Right renal cortex interstitium (tissue), 3 donors: ENCODE measurements at regions not wholly inside any gene's neighbourhood (a gene's known extent, or its start where the extent isn't known, plus 50 kb on each side); places are given as distances from the start of the nearest gene placed in this dataset.

Experiments used
- DNase-seq, 3 donors: peaks; one replicate each; pipeline ENCODE4 v3.0.0-alpha.2; 2013; ENCODE audit warnings: low read depth in 3 of 3, low spot score in 2 of 3

- no peak for DNase-seq
Observed at GRCh38 chr14:87879389-87879788, 113.6 kb downstream of the GALC start.

DNA sequence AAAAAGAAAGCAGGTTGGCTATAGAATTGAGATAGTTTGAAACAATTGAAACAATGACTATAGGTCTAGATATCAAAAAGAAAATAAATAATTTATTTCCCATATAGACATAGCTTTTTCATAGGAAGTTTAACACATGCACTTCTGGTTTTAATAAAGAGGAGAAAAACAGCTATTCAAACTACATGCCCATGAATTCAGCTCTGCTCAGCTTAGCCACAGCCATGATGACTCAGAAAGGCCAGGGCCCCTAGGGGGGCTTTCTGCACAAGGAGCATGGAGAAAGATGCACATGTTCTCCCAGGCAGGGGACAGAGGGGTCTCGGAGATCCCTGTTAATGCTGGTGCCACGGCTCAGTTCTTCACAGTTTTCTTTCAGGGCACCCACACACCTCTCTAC is 114.0 kb downstream of the GALC start:
- no peak for DNase-seq

DNA sequence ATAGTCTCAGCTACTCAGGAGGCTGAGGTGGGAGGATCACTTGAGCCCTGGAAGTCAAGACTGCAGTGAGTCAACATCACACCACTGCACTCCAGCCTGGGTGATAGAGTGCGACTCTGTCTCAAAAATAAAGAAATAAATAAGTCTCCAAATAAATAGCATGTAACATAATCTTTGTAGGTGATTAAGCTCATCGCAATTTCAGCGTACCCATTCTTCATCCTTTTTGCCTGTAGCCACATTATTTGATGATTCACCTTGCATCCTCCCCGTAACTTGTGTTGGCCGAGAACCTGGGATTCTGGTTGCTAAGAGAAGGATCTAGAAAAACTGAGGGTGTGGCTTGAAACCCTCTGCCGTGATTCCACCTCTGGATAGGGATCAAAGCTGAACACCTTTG is 115.1 kb downstream of the GALC start:
- DNase-seq, result no peak

DNA sequence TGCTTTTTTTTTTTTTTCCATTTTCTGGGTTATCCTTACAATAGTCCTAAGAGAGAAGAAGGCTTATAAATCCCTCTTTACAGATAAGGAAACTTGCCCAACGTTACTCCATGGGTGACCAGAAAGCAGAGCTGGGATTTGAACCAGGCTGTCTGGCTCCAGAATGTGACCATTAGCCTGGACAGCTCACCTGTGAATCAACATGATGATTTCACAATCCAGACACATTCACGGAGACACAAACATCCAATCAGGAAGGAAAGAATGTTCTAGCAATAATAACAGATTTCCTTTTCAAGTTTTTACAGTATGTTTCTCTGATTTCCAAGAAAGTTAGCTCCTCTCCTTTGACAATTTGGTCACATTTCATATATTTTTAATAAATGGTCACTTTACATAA is 118.3 kb downstream of the GALC start:
- no peak for DNase-seq

DNA sequence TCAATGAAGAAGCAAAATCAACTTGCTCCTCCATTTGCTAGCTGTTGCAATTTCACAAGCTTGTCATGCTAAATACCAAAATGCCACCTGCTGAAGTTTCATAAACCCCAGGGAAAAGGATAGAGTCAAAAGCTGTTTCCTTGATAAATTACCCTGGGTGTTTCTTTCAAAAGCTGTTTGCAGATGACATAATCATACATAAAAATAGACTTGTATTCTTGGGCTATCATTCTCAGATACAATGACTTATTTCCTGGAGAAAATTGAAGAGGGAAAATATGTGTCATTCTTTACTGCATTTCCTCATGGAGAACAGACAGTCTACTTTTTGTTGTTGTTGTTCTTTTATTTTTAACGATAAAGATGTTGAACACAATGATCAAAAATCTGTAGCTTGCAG is 119.2 kb downstream of the GALC start:
- no peak for DNase-seq

DNA sequence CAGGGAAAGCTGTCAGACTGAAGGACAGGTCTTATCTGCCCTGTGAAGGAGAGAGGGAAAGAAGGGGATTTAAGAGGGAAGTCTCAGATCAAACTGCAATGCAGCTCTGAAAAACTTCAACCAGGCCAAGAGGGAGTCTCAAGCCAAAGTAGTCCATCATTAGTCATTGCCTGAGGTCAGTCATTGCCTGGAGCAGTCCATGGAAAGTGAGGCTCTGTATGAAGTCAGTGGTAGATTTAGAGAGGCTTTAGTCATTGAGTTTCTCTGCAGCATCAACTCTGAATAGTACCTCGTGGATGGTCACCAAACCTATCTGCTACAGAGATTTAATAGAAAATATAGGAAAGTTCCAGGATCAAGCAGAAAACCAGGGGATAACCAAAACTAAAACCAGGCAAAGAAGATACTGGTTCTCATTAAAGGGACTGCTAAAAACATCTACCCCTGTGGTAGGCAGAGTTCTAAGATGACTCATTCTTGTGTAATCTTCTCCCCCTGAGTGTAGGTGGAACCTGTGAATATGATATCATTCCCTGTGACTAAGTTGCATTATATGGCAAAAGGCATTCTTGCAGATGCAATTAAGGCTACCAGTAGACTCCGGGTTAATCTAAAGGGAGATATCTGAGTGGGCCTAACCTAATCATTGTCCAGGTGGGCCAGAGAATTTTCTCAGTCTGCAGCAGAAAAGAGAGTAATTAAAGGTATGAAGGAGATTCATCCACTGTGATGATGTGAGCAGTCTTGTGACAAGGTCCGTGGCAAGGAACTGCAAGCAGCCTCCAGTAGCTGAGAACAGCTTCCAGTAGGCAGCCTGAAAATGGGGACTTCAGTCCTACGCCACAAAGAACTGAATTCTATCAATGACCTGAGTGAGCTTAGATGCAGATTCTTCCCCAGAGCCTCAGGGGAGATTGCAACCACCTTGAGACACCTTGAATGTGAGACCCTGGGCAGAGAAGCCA is 123.1 kb downstream of the GALC start:
- DNase-seq, result no peak

DNA sequence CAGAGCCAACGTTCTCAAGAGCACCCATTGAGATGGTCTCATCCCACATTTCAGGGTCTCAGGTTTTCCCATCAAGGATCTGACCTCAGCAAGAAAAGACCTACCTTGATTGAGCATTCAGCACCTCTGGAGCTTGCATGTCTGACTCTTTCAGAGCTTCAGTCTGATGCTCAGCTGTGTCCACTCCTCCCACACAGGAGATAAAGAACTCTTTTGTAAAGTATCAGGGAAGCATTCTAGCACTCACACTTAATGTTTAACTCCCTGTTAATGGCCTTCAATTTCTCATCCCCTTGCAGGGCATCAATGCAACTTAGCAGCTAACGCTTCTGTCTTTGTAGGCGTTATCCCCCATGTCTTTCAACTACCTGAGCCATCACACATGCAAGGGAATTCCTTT is 124.1 kb downstream of the GALC start:
- no peak for DNase-seq

DNA sequence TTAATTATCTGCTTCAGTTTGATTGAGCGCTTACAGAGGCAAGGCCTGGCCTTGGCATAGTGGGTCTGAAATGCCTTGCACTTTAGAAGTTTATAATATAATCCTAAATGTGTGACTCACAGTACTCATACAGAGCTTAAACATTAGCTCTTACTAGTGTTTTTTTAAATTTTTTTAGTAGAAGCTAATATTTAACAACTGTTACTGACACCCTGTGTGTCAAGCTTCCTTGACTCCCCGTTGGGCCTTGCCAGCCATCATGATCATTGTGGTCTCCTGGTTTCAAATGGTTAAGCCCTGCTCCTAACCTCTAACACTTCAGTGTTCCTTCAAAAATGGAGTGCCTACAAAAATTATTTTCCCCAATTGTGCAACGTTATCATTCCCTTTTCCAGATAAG is 126.9 kb downstream of the GALC start:
- DNase-seq, result no peak

DNA sequence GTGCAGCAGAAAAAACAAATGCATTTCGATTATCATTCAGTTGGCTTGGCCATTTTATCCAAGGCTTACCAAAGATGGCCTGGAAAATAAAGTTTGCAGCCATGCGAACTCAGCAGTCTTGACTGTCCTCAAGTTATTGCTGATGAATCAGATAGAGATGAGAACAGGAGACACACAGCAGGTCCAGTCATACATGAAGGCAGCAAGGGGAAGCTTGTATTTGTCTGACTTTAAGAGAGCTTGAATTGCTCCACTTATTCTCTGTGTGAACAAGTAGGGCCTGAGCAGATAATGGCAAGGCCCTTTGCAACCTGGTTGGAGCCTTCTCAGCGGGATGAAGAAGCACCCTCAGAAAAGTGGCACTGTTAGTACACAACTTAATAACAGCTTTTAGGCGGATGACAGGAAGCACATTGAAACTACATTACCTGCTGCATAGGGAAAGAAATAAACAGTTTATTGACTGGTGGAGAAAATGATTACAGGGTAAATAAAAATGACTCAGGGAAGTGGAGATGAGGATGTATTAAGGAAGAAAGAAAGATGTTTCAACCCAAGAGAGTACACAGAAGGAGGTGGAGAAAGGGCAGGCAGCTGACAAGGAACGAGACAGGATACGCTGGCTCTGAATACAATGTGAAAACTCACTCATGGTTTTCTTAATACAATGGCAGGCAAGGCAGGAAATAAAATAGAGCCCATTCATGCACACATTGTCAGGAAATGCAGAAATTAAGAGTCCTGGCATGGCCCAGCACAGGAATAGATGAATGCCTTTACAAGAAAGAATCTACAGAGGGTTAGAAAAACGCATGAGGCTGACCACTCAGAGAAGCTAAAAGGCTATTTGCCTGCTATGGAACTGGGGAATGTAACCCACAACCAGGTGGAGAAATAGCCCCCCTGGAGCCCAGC is 128.4 kb downstream of the GALC start:
- no peak for DNase-seq

DNA sequence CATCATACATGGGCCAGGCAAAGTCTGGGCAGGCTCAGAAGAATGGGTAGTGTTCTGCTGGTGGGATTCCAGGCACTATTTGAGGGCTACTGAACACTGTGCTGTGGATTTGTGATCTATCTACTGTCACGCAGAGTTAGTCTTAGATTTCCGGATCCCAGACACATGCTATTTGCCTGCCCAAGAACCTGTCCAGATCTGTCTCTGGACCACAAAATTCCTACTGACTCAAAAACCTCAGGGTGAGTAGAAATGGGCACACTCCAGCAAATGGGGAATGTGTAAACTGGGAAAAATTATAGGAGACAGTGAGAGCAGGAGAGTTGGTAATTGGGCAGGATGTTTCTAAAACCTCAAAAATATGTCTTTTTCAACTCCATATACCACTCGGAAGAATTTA is 129.9 kb downstream of the GALC start:
- DNase-seq, result no peak

- no peak for DNase-seq
Observed at GRCh38 chr14:87852107-87852506, 140.9 kb downstream of the GALC start.

DNA sequence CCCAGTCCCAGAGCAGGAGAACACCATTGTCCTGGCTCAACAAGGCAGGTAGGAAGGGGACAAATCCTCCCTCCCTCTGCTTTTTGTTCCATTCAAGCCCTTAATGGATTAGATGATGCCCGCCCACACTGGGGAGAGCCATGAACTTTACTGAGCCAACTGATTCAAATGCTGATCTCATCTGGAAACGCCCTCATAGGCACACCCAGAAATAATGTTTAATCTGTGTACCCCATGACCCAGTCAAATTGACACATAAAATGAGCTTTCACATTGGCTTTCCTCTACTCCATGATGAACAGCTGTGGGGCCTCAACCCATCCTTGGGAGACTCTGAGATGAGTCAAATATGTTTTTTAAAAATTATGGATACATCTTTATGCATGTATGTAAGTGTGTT is 141.8 kb downstream of the GALC start:
- no peak for DNase-seq

- no peak for DNase-seq
Observed at GRCh38 chr14:87847216-87847755, 145.7 kb downstream of the GALC start.

DNA sequence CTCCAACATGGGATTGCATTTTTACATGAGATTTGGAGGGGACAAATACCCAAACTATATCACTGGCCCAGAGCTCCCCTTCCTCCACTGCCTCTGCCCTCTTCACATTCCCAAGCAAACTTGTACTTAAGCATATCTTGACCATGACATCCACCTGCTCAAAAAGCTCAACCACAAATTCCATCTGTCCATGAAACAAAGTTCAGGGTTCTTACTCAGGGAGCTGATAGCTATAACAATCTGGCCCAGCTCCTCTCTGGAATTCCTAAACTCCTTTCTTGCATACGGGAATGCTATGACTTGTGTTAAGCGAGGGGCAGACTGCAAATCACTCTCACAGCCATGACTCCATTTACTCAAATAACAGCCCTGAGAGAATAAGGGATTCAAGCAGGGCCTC is 152.1 kb downstream of the GALC start:
- no peak for DNase-seq

DNA sequence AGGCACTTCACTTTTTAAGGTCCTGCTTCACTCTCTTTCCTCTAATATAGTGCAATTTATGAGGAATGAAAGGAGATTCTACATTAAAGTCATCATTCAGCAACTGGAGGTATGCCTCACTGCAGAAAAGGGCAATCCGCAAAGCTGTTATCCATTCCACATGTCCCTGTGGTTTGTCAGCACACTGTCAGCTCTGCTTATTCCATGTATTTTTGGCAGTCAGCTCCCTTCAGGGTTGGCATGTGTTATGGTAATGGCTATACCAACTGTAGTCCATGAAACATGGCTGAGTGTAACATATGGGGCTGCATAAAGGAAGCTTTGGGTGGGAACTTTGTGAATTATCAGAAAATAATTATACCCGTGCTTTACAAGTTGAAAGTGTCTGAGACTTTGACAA is 154.1 kb downstream of the GALC start:
- no peak for DNase-seq

GRCh38 chr14:87837296-87837695 is 155.7 kb downstream of the GALC start:
- no peak for DNase-seq

GRCh38 chr14:87834594-87834993 is 158.4 kb downstream of the GALC start:
- no peak for DNase-seq

DNA sequence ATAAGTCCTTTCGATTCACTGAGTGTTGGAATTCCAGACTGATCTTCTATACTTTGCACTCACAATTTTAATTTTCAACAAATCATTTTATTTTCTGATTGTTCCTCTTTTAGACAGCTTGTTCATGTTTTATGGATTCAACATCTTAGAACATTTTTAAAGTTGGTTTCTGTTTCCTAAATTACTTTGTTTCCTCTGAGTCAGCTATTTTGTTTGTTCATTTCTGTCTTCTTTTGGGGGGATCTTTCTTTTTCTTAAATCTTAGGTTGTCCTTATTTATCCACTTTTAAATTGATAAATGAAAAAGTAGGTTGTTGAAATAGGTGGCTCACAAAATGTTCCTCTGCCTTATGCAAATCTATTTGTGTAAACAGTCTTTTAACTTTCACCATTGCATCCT is 160.0 kb downstream of the GALC start:
- no peak for DNase-seq

- DNase-seq, result no peak
Observed at GRCh38 chr14:87830443-87831096, 162.4 kb downstream of the GALC start.

GRCh38 chr14:87829543-87829942 is 163.4 kb downstream of the GALC start:
- no peak for DNase-seq

DNA sequence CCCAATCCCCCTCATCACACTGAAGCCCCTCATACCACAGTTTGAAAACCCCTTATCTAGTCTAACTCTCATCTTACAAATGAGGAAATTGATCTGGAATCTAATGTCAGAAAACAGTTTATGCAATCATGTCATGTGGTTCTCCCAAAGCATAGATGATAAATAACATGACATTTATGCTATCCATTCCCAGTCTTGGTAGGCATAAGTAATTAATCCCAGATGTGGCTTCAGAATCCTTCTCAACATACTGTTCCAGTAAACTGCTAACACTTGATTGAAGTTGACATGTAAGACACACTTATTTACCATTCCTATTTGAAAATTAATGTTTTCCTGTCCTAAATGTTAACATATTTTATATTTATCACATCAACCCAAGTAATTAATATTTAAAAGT is 168.7 kb downstream of the GALC start:
- DNase-seq, result no peak
